GM10266 (cell line): ENCODE measurements at regions not wholly inside any gene's neighbourhood (a gene's known extent, or its start where the extent isn't known, plus 50 kb on each side); places are given as distances from the start of the nearest gene placed in this dataset.

ENCODE experiments used
- DNase-seq: peaks from one replicate; pipeline ENCODE4 v3.0.0; 2012; ENCODE audit errors: extremely low spot score
- CTCF ChIP-seq: IDR thresholded peaks from 2 replicates; pipeline ENCODE4 v1.5.1; 2012; ENCODE audit warnings: mild to moderate bottlenecking, low read depth; ENCODE audit not compliant: control insufficient read depth, insufficient read depth; ENCODE audit errors: missing control alignments

- DNase-seq: no peak
- TF ChIP-seq CTCF: no peak
These were observed 135.5 kb upstream of the SORCS3 start for GRCh38 chr10:104505521-104506042.

GRCh38 chr10:104509981-104510380 lies 131.1 kb upstream of the SORCS3 start:
- no peak for TF ChIP-seq CTCF
- no peak for DNase-seq

GRCh38 chr10:104510644-104511043 lies 130.4 kb upstream of the SORCS3 start:
- no peak for DNase-seq
- TF ChIP-seq CTCF: no peak

GRCh38 chr10:104512800-104513199 lies 128.3 kb upstream of the SORCS3 start:
- DNase-seq: no peak
- no peak for TF ChIP-seq CTCF

- TF ChIP-seq CTCF: no peak
- DNase-seq: no peak
These were observed 125.4 kb upstream of the SORCS3 start for GRCh38 chr10:104515678-104516199.

- no peak for DNase-seq
- no peak for TF ChIP-seq CTCF
These were observed 124.1 kb upstream of the SORCS3 start for GRCh38 chr10:104516986-104517385.

- no peak for TF ChIP-seq CTCF
- DNase-seq: no peak
These were observed 123.1 kb upstream of the SORCS3 start for GRCh38 chr10:104517946-104518345.
